ENCODE measurements at regions not wholly inside any gene's neighbourhood (a gene's known extent, or its start where the extent isn't known, plus 50 kb on each side); places are given as distances from the start of the nearest gene placed in this dataset.

- no peak for DNase-seq (ENCODE audit: low read depth, low spot score)
Measured at GRCh38 chr19:30898353-30899103, 450.7 kb downstream of the TSHZ3 start.

- no peak for DNase-seq (ENCODE audit: low read depth, low spot score)
Measured at GRCh38 chr19:30897553-30897952, 451.7 kb downstream of the TSHZ3 start.

GRCh38 chr19:30897034-30897433 is 452.2 kb downstream of the TSHZ3 start:
- no peak for DNase-seq (ENCODE audit: low read depth, low spot score)

GRCh38 chr19:30896554-30896953 is 452.7 kb downstream of the TSHZ3 start:
- DNase-seq (ENCODE audit: low read depth, low spot score) = no peak

GRCh38 chr19:30895946-30896345 is 453.3 kb downstream of the TSHZ3 start:
- no peak for DNase-seq (ENCODE audit: low read depth, low spot score)

- DNase-seq (ENCODE audit: low read depth, low spot score) = no peak
Measured at GRCh38 chr19:30891051-30891450, 458.2 kb downstream of the TSHZ3 start.

- no peak for DNase-seq (ENCODE audit: low read depth, low spot score)
Measured at GRCh38 chr19:30890033-30890432, 459.2 kb downstream of the TSHZ3 start.

GRCh38 chr19:30888937-30889336 is 460.3 kb downstream of the TSHZ3 start:
- DNase-seq (ENCODE audit: low read depth, low spot score) = no peak

GRCh38 chr19:30887042-30887441 is 462.2 kb downstream of the TSHZ3 start:
- DNase-seq (ENCODE audit: low read depth, low spot score) = no peak

GRCh38 chr19:30886222-30886621 is 463.0 kb downstream of the TSHZ3 start:
- no peak for DNase-seq (ENCODE audit: low read depth, low spot score)

GRCh38 chr19:30884146-30884812 is 465.0 kb downstream of the TSHZ3 start:
- DNase-seq (ENCODE audit: low read depth, low spot score) = no peak

- DNase-seq (ENCODE audit: low read depth, low spot score) = no peak
Measured at GRCh38 chr19:30883071-30883470, 466.2 kb downstream of the TSHZ3 start.

GRCh38 chr19:30882411-30883005 is 466.7 kb downstream of the TSHZ3 start:
- no peak for DNase-seq (ENCODE audit: low read depth, low spot score)

GRCh38 chr19:30881930-30882329 is 467.3 kb downstream of the TSHZ3 start:
- no peak for DNase-seq (ENCODE audit: low read depth, low spot score)

- DNase-seq (ENCODE audit: low read depth, low spot score) = no peak
Measured at GRCh38 chr19:30881281-30881680, 468.0 kb downstream of the TSHZ3 start.

GRCh38 chr19:30880551-30880950 is 468.7 kb downstream of the TSHZ3 start:
- DNase-seq (ENCODE audit: low read depth, low spot score) = no peak

GRCh38 chr19:30880151-30880550 is 469.1 kb downstream of the TSHZ3 start:
- DNase-seq (ENCODE audit: low read depth, low spot score) = no peak

- no peak for DNase-seq (ENCODE audit: low read depth, low spot score)
Measured at GRCh38 chr19:30879736-30880135, 469.5 kb downstream of the TSHZ3 start.

- no peak for DNase-seq (ENCODE audit: low read depth, low spot score)
Measured at GRCh38 chr19:30879225-30879624, 470.0 kb downstream of the TSHZ3 start.

GRCh38 chr19:30878495-30878894 is 470.7 kb downstream of the TSHZ3 start:
- DNase-seq (ENCODE audit: low read depth, low spot score) = no peak

GRCh38 chr19:30877661-30878113 is 471.5 kb downstream of the TSHZ3 start:
- DNase-seq (ENCODE audit: low read depth, low spot score) = no peak

GRCh38 chr19:30873691-30874090 is 475.5 kb downstream of the TSHZ3 start:
- no peak for DNase-seq (ENCODE audit: low read depth, low spot score)

GRCh38 chr19:30873003-30873402 is 476.2 kb downstream of the TSHZ3 start:
- DNase-seq (ENCODE audit: low read depth, low spot score) = no peak
